ENCODE measurements at regions not wholly inside any gene's neighbourhood (a gene's known extent, or its start where the extent isn't known, plus 50 kb on each side); places are given as distances from the start of the nearest gene placed in this dataset.
"Not testable (repeated sequence)": the region's sequence is repeated elsewhere in the genome, so short reads cannot be mapped to it uniquely, and the experiment has no call there.

GRCh38 chr1:81543764-81544163 lies 257.0 kb upstream of the ADGRL2 start:
- DNase-seq (ENCODE audit: low read depth) = peak; percentile 13

DNA sequence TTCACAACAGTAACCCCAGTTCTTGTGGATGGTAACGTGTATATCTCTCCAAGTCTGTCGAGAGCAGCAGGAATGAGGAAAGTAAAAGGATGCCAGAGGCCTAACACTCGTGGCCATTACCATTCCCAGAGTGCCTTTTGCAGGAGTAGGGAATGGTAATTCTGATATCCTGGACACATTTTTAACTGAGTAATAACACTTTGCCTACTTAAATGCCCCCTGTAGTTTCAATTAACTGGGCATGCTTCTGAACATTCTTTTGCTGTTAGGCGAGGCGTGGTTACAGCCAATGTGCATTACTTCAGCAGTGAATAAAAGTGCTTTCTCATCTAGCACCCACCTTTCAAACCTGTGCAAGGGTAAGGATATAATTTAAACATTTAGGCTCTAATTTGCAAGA lies 258.5 kb upstream of the ADGRL2 start:
- DNase-seq (ENCODE audit: low read depth) = no peak

DNA sequence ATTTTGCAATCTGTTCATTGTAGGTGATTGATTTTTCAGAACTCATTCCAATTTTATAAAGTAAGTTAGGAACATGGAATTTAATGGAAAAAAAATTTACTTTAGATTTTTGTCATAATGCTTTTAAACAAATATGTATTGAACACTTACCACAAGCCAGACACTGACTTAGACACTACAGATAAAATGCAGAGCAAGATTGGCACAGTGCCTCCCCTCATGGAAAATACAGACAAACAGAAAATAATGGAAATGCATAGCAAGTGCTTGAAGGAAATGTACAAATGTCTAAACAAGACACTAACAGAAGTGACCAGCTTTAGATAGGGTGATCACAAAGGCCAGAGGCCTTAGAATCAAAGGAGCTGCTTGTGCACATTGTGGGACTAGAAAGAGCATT lies 260.5 kb upstream of the ADGRL2 start:
- DNase-seq (ENCODE audit: low read depth) = no peak

DNA sequence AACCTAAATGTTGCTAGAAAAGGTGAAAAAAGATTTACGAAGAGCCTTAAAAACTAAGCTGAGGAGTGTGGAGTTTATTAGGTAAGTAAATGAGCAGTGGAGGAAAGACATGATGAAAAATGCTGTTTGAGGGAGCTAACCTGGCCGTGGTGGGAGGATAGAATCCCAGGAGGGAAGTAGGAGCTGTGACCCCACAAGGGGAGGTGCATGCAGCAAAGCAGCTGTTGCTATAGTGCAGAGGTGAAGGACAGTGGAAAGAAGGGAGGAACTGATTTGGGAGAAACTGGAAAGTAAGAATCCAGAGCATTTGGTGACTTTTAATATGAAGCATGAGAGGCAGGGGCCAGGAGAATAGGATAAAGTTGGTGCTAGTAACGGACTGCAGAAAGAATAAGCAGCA lies 271.7 kb upstream of the ADGRL2 start:
- no peak for DNase-seq (ENCODE audit: low read depth)

DNA sequence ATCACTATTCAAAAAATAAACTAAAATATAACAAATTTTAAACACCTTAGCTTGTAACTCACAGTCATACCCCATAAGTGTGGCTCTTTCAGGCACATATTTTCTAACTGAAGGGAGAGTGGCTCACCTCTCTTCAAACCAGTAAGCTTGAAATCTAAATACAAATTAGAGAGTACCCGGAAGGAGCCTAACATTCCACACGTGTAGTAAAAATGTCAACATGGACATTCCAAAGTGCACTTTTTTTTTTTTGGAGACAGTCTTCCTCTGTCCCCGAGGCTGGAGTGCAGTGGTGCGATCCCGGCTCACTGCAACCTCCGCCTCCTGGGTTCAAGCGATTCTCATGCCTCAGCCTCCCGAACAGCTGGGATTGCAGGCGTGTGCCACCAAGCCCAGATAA lies 275.6 kb upstream of the ADGRL2 start:
- no peak for DNase-seq (ENCODE audit: low read depth)

DNA sequence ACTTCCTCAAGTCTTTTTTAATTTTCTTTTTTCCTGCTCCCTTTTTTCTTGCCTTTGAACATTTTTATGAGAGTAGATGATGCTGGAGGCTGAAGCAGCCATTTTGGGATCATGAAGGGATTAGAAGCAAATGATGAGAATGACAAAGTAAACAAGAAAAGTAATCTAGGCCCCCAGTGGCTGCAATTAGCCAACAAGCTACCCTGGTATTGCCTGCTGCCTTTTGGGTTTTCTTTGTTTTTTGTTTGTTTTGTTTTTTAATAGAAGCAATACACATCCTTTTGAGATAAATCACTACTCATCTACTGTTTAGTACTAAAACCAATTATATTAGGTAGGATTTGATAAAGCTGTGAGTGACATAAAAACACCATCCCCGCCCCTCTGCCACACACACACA lies 280.7 kb upstream of the ADGRL2 start:
- no peak for DNase-seq (ENCODE audit: low read depth)

DNA sequence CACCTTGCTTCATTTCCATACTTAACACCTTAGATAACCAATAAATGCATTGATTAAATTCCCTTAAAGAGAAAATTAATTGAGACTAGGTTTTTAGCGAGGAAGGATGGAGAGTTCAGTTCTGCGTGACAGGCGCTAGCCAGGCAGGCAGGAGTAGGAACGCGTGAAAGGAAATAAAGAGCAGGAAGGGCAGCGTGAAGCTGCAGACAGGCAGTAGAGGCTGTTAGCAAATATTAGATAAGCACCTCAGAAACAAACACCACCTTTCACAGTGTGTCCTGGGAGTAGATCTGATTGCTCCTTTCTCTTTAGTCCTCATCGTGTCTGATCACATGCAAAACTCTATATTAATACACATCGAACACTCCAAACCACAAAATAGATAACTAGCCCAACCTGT lies 282.7 kb upstream of the ADGRL2 start:
- no peak for DNase-seq (ENCODE audit: low read depth)

GRCh38 chr1:81513796-81514354 lies 286.9 kb upstream of the ADGRL2 start:
- no peak for DNase-seq (ENCODE audit: low read depth)

GRCh38 chr1:81512252-81513003 lies 288.3 kb upstream of the ADGRL2 start:
- DNase-seq (ENCODE audit: low read depth) = no peak

DNA sequence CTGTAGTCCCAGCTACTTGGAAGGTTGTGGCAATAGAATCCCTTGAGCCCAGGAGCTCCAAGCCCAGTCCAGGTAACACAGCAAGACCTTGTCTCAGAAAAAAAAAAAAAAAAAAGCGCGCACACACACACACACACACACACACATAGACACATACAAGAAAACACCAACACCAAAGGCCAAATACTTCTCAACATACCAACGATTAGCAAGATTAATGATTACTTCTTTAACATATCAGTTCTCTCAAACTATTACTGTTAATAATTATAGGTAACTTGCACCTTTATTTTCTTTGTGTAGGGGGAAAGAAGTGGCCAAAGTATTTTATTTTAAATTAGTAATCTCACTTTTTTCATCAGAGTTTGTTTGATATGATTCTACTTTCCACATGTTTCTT lies 289.5 kb upstream of the ADGRL2 start:
- DNase-seq (ENCODE audit: low read depth) = no peak

- no peak for DNase-seq (ENCODE audit: low read depth)
These were observed 290.0 kb upstream of the ADGRL2 start for GRCh38 chr1:81510701-81511100.

DNA sequence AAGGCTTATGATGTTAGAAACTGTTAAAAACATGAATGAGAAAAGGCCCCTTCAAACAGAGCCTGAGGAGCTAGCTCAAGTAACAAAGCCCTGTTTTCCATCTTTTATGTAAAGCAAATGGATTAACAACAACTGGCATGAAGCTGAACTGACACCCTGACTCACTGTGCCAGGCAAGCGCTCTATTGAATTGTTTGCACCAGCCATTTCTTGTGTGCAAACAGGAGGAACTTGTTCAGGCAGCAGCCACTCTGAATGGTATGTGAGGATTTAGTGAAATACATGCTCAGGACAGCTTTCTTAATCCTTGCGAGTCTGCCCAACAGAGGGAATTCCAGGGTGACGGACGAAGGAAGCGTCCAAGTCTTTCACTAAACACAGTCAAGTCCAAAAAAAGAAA lies 291.1 kb upstream of the ADGRL2 start:
- DNase-seq (ENCODE audit: low read depth) = no peak

DNA sequence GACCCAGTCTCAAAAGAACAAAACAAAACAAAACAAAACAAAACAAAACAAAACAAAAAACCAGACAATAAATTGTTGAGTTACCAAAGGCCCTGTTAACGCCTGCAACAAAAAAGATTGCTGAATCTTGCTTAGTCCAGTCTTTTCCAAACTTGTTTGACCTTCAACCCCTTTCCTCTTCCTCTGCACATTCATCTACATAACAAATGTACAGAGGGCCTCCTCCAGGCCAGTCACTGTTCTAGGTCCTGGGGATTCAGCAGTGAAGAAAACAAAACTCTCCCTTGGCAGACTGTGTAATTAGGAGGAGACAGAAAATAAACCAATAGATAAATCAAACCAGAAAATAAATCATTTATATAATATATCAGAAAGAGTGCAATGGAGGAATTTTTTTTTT lies 294.0 kb upstream of the ADGRL2 start:
- no peak for DNase-seq (ENCODE audit: low read depth)

DNA sequence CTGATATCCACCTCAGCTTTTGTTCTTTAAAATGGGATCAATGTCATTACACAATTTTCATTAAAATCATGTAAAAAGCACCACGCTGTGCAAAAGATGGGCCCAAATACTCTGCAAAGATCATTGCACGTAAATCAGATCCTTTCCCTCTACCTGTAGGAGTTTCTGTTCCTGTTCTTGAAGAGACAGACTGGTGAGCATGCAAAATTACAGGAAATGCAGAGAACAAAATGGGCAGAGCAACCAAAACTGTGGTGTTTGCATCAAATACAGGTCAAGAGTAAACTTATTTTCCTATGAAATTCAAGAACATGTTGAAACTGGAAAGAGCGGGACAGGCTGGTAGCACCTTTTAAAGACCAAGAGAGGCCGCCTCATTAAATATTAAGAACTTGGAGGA lies 294.9 kb upstream of the ADGRL2 start:
- DNase-seq (ENCODE audit: low read depth) = no peak

- DNase-seq (ENCODE audit: low read depth) = not testable (repeated sequence)
These were observed 295.9 kb upstream of the ADGRL2 start for GRCh38 chr1:81504820-81505219.

- DNase-seq (ENCODE audit: low read depth) = not testable (repeated sequence)
These were observed 298.0 kb upstream of the ADGRL2 start for GRCh38 chr1:81502705-81503104.

- DNase-seq (ENCODE audit: low read depth) = not testable (repeated sequence)
These were observed 299.2 kb upstream of the ADGRL2 start for GRCh38 chr1:81501485-81501884.

DNA sequence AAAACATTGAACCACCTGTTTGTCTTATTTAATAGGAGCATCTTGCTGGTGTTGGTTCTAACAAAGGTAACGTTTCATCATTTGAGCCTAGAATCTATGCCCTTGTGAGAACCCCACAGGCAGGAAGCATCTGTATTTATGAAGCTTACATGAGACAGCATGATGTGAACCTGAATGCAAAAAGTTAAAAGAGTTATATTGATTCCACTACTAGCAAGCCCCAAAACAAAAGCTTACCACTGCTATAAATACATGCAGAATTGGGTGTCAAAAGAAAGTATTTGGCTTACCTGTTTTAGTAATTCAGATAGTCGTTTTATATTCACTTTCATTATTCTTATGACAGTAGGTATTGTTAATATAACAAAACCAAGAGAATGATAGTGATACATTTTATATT lies 301.2 kb upstream of the ADGRL2 start:
- DNase-seq (ENCODE audit: low read depth) = no peak

DNA sequence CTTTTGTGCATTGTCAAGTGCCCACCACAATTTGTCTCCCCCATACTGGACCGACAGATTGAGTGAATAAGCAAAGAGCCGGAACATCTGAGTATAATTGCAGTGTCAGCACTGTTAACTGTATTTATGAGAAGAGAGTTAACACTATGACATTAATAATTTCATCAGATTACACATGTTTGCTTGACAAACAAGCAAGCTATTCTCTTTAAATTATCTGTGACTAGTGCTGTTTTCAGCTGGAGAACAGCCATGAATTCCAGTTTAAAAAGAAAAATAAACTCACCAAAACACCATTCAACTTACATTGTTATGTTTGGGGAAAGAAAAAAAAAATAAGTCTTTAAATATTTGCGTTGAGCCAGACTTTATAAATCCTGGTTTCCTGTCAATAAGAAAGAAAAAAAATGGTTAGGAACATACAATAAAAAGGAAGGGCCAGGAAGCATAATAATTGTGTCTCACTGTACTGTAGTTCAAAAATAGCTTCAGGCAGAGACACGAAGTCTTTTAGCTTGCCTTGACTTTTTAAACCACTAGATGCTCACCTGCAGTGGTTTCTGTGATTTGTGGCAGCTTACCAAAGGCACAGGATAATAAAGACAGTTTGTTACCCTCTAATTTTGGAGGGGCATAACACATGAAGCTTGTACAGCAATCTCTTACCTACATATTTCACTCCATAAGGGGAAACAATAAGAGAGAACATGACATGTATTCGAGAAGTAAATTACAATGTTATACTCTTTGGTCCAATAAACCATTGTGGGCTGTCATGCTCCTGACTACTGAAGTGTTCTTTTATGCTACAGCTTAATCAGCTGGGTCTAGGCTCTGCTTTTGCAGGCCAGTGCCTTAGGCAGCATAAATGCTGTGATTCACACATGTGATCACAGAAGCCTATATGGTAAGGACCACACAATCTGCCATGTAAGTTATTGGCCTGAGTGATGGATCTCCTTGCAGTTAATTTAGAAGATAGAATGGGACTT lies 302.0 kb upstream of the ADGRL2 start:
- DNase-seq (ENCODE audit: low read depth) = no peak

GRCh38 chr1:81496349-81496748 lies 304.4 kb upstream of the ADGRL2 start:
- no peak for DNase-seq (ENCODE audit: low read depth)

- DNase-seq (ENCODE audit: low read depth) = no peak
These were observed 307.4 kb upstream of the ADGRL2 start for GRCh38 chr1:81493102-81493869.

GRCh38 chr1:81492628-81493027 lies 308.1 kb upstream of the ADGRL2 start:
- DNase-seq (ENCODE audit: low read depth) = no peak
